ENCODE measurements at regions not wholly inside any gene's neighbourhood (a gene's known extent, or its start where the extent isn't known, plus 50 kb on each side); places are given as distances from the start of the nearest gene placed in this dataset.

- TF ChIP-seq CTCF (IDR thresholded peaks at IDR 0.05) (no peak), POLR2A (IDR thresholded peaks at IDR 0.05; ENCODE audit: low read depth) (no peak), EP300 (IDR thresholded peaks at IDR 0.05) (no peak), POLR2AphosphoS5 (IDR thresholded peaks at IDR 0.05) (no peak)
Measured at GRCh38 chr7:114784177-114784576, 137.7 kb upstream of the MDFIC start.
